Prostate gland (tissue), 2 donors: ENCODE measurements at regions not wholly inside any gene's neighbourhood (a gene's known extent, or its start where the extent isn't known, plus 50 kb on each side); places are given as distances from the start of the nearest gene placed in this dataset.
"Not testable (repeated sequence)": the region's sequence is repeated elsewhere in the genome, so short reads cannot be mapped to it uniquely, and the experiment has no call there.

Source experiments
- DNase-seq: peaks from one replicate; pipeline ENCODE4 v3.0.0-alpha.2; 2019; ENCODE audit warnings: low spot score
- H3K27ac ChIP-seq, 2 donors: fragments of 200-600 bp; sonication (generic); 2 replicates each; pipeline ENCODE4 v1.5.1; 2017 to 2019
- H3K27me3 ChIP-seq: fragments of 200-600 bp; sonication (generic); replicated peaks from 2 replicates; pipeline ENCODE4 v1.5.1; 2019; ENCODE audit not compliant: insufficient read depth
- H3K36me3 ChIP-seq, 2 donors: fragments of 200-600 bp; sonication (generic); 1 replicate in 1 of 2; 2 replicates in 1 of 2; pipeline versions ENCODE4 v1.5.1 to v1.8.1; 2017 to 2019
- H3K4me1 ChIP-seq: fragments of 200-600 bp; sonication (generic); replicated peaks from 2 replicates; pipeline ENCODE4 v1.5.1; 2019
- H3K4me3 ChIP-seq, 2 donors: fragments of 200-600 bp; sonication (generic); 2 replicates each; pipeline ENCODE4 v1.5.1; 2017 to 2019
- H3K9me3 ChIP-seq: fragments of 200-600 bp; sonication (generic); 2 replicates; pipeline ENCODE4 v1.5.1; 2017
- CTCF ChIP-seq, 4 experiments: fragments of 200-600 bp in 2 of 4; fragments of 450-650 bp in 2 of 4; sonication (generic) in 2 of 4; IDR thresholded peaks; 1 replicate in 3 of 4; 2 replicates in 1 of 4; pipeline ENCODE4 v1.5.1; 2016 to 2019; ENCODE audit warnings: antibody characterized with exemption in 4 of 4, mild to moderate bottlenecking in 2 of 4, moderate library complexity in 2 of 4
- POLR2A ChIP-seq: fragments of 450-650 bp; IDR thresholded peaks from one replicate; pipeline ENCODE4 v1.6.1; 2016; ENCODE audit warnings: antibody characterized with exemption, mild to moderate bottlenecking
- POLR2AphosphoS5 ChIP-seq: sonication (generic); formaldehyde crosslinking; IDR thresholded peaks from one replicate; pipeline ENCODE4 v1.6.1; 2017; ENCODE audit warnings: antibody characterized with exemption
- WGBS: methylation state at CpG from one replicate; pipeline ENCODE4 v1.1.5; 2018; 5-methylcytosine and 5-hydroxymethylcytosine counted together
- intact Hi-C: fragments of 100-400 bp; cut with DNase I; formaldehyde crosslinking; loops from one replicate; pipeline ENCODE4 v1.14.2; 2022

GRCh38 chr6:174036-174435 is 118.3 kb upstream of the DUSP22 start:
- Histone ChIP-seq H3K4me3 (no peak overlapping the region), H3K27ac (no peak overlapping the region), H3K36me3 (no peaks in the 10 kb centered on the region), H3K27me3 (no peaks in the 10 kb centered on the region), H3K9me3 (no peaks in the 10 kb centered on the region), H3K4me1 (no peaks in the 10 kb centered on the region)
- TF ChIP-seq CTCF (IDR thresholded peaks at IDR 0.05), result no peak
- no peak for TF ChIP-seq POLR2A
- no peak for TF ChIP-seq POLR2AphosphoS5
- WGBS, result 55% methylated on average over 1 of the region's 1 CpG
- DNase-seq, result no peak
- intact Hi-C loops, result no loop called here

GRCh38 chr6:175680-176079 is 116.6 kb upstream of the DUSP22 start:
- Histone ChIP-seq H3K36me3 (no peaks in the 10 kb centered on the region), H3K4me1 (no peaks in the 10 kb centered on the region), H3K9me3 (no peaks in the 10 kb centered on the region), H3K27ac (no peak overlapping the region), H3K4me3 (no peak overlapping the region), H3K27me3 (no peaks in the 10 kb centered on the region)
- TF ChIP-seq POLR2A (no peak), CTCF (IDR thresholded peaks at IDR 0.05) (no peak), POLR2AphosphoS5 (no peak)
- WGBS, result 80% methylated on average over 2 of the region's 2 CpGs
- intact Hi-C loops, result no loop called here
- no peak for DNase-seq

GRCh38 chr6:176766-177165 is 115.5 kb upstream of the DUSP22 start:
- H3K27ac ChIP-seq, result no peak overlapping the region
- 72% methylated on average over 7 of the region's 7 CpGs for WGBS
- H3K4me1 ChIP-seq, result no peaks in the 10 kb centered on the region
- intact Hi-C loops, result no loop called here
- H3K27me3 ChIP-seq, result no peaks in the 10 kb centered on the region
- no peak overlapping the region for H3K4me3 ChIP-seq
- no peaks in the 10 kb centered on the region for H3K9me3 ChIP-seq
- H3K36me3 ChIP-seq, result no peaks in the 10 kb centered on the region
- DNase-seq, result no peak
- TF ChIP-seq POLR2A, result no peak

GRCh38 chr6:178119-178518 is 114.2 kb upstream of the DUSP22 start:
- DNase-seq, result no peak
- Histone ChIP-seq H3K4me1 (no peaks in the 10 kb centered on the region), H3K9me3 (no peaks in the 10 kb centered on the region), H3K4me3 (no peak overlapping the region), H3K36me3 (no peaks in the 10 kb centered on the region), H3K27me3 (no peaks in the 10 kb centered on the region), H3K27ac (no peak overlapping the region)
- intact Hi-C loops, result no loop called here
- WGBS, result 87% methylated on average over 11 of the region's 11 CpGs
- TF ChIP-seq POLR2A, result no peak
- TF ChIP-seq CTCF (IDR thresholded peaks at IDR 0.05), result no peak
- TF ChIP-seq POLR2AphosphoS5, result no peak

- DNase-seq, intact Hi-C loops: not testable (repeated sequence)
- WGBS, result 92% methylated on average over 5 of the region's 5 CpGs
Measured at GRCh38 chr6:178929-179328, 113.4 kb upstream of the DUSP22 start.

GRCh38 chr6:179340-179950 is 112.8 kb upstream of the DUSP22 start:
- H3K4me1 ChIP-seq, result no peaks in the 10 kb centered on the region

More at GRCh38 chr6:178929-179328, 113.4 kb upstream of the DUSP22 start:
- not testable (repeated sequence) for H3K27ac ChIP-seq, H3K27me3 ChIP-seq, H3K4me3 ChIP-seq, H3K9me3 ChIP-seq, H3K36me3 ChIP-seq, H3K4me1 ChIP-seq

GRCh38 chr6:180091-180694 is 112.1 kb upstream of the DUSP22 start:
- H3K36me3 ChIP-seq, H3K27me3 ChIP-seq, H3K4me3 ChIP-seq, H3K4me1 ChIP-seq, DNase-seq, intact Hi-C loops, H3K9me3 ChIP-seq, H3K27ac ChIP-seq: not testable (repeated sequence)
- WGBS, result 77% methylated on average over 13 of the region's 13 CpGs

More at GRCh38 chr6:179340-179950, 112.8 kb upstream of the DUSP22 start:
- no peak for DNase-seq
- H3K36me3 ChIP-seq, result no peaks in the 10 kb centered on the region
- H3K27me3 ChIP-seq, result no peaks in the 10 kb centered on the region
- H3K4me3 ChIP-seq, result no peak overlapping the region
- intact Hi-C loops, result no loop called here
- H3K9me3 ChIP-seq, result no peaks in the 10 kb centered on the region
- 95% methylated on average over 29 of the region's 29 CpGs for WGBS
- TF ChIP-seq POLR2A, result no peak
- no peak for TF ChIP-seq CTCF (IDR thresholded peaks at IDR 0.05)
- no peak for TF ChIP-seq POLR2AphosphoS5
- no peak overlapping the region for H3K27ac ChIP-seq
